GM23248 (cell line): ENCODE measurements at regions not wholly inside any gene's neighbourhood (a gene's known extent, or its start where the extent isn't known, plus 50 kb on each side); places are given as distances from the start of the nearest gene placed in this dataset.

Source experiments
- DNase-seq: peaks from one replicate; pipeline ENCODE4 v3.0.0-alpha.2; 2015
- H2AFZ ChIP-seq: fragments of 200-600 bp; sonication (generic); 2 replicates; pipeline ENCODE4 v1.6.1; 2016; ENCODE audit warnings: antibody characterized with exemption
- H3F3A ChIP-seq: fragments of 200-600 bp; sonication (generic); 2 replicates; pipeline ENCODE4 v1.6.1; 2016; ENCODE audit warnings: mild to moderate bottlenecking, antibody characterized with exemption, mixed run types; ENCODE audit not compliant: insufficient read depth
- H3K27ac ChIP-seq: fragments of 200-600 bp; sonication (generic); 2 replicates; pipeline ENCODE4 v1.5.1; 2016; ENCODE audit warnings: mild to moderate bottlenecking
- H3K27me3 ChIP-seq: fragments of 200-600 bp; sonication (generic); replicated peaks from 2 replicates; pipeline ENCODE4 v1.6.1; 2016; ENCODE audit warnings: mild to moderate bottlenecking; ENCODE audit not compliant: insufficient read depth
- H3K36me3 ChIP-seq: fragments of 200-600 bp; sonication (generic); 2 replicates; pipeline ENCODE4 v1.6.1; 2016; ENCODE audit warnings: low read depth, mild to moderate bottlenecking
- H3K4me1 ChIP-seq: fragments of 200-600 bp; sonication (generic); 2 replicates; pipeline ENCODE4 v1.6.1; 2016; ENCODE audit warnings: mild to moderate bottlenecking; ENCODE audit not compliant: insufficient read depth
- H3K4me2 ChIP-seq: fragments of 200-600 bp; sonication (generic); one replicate; pipeline ENCODE4 v1.6.1; 2016; ENCODE audit warnings: mild to moderate bottlenecking; ENCODE audit not compliant: unreplicated experiment
- H3K4me3 ChIP-seq: fragments of 200-600 bp; sonication (generic); 2 replicates; pipeline ENCODE4 v1.5.1; 2016; ENCODE audit warnings: mild to moderate bottlenecking
- H3K79me2 ChIP-seq: fragments of 200-600 bp; sonication (generic); 2 replicates; pipeline ENCODE4 v1.6.1; 2016; ENCODE audit warnings: mild to moderate bottlenecking; ENCODE audit not compliant: insufficient read depth
- H3K9ac ChIP-seq: fragments of 200-600 bp; sonication (generic); 2 replicates; pipeline ENCODE4 v1.6.1; 2016; ENCODE audit warnings: mild to moderate bottlenecking
- H3K9me2 ChIP-seq: fragments of 200-600 bp; sonication (generic); 2 replicates; pipeline ENCODE4 v1.6.1; 2016; ENCODE audit warnings: mixed run types, mild to moderate bottlenecking, moderate library complexity; ENCODE audit not compliant: insufficient read depth
- H3K9me3 ChIP-seq: fragments of 200-600 bp; sonication (generic); one replicate; pipeline ENCODE4 v1.6.1; 2017; ENCODE audit warnings: low read depth
- H4K20me1 ChIP-seq: fragments of 200-600 bp; sonication (generic); 2 replicates; pipeline ENCODE4 v1.6.0; 2016; ENCODE audit not compliant: insufficient read depth
- EZH2 ChIP-seq: fragments of 200-600 bp; sonication (generic); IDR thresholded peaks from 2 replicates; pipeline ENCODE4 v1.6.1; 2018; ENCODE audit warnings: antibody characterized with exemption, mild to moderate bottlenecking; ENCODE audit not compliant: insufficient read depth, poor library complexity, severe bottlenecking
- EZH2phosphoT487 ChIP-seq: fragments of 200-600 bp; sonication (generic); IDR thresholded peaks from 2 replicates; pipeline ENCODE4 v1.6.1; 2018; ENCODE audit warnings: antibody characterized with exemption, moderate library complexity, mild to moderate bottlenecking, low read depth; ENCODE audit not compliant: insufficient read depth
- WGBS, 2 experiments: methylation state at CpG; one replicate each; pipeline ENCODE4 v1.1.6; 2015 to 2017; ENCODE audit warnings: low lambda C conversion rate in 2 of 2, low coverage in 1 of 2; ENCODE audit errors: missing lambda C conversion rate in 2 of 2; 5-methylcytosine and 5-hydroxymethylcytosine counted together
- in situ Hi-C: fragments of 300-500 bp; cut with MboI; formaldehyde crosslinking; loops from 2 replicates; pipeline ENCODE4 v1.15.0; 2020

DNA sequence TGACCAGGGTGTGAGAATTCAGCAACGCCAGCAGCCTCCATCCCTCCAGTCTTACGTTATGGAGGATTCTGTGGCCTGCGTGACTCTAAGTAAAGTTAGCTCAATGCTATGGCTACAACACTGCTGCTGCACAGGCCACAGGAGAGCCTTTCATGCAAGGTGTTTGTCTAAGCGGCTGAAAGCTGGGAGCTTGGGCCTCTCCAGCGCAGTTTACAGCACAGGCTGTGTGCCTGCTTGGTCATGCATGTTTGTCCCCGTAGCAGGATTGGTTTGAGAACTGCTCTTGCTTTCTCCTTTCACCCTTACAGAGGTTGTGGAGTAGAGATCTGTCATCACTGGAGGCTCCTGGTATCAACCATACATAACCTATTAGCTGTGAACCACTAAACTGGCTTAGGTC is 113.1 kb upstream of the TMCC3 start:
- Histone ChIP-seq H3F3A (peaks cover 8% of the 10 kb centered on the region; the same call in 1 of the 2 replicates), H3K4me3 (no peak overlapping the region), H3K9ac (no peak overlapping the region), H3K27ac (no peak overlapping the region; the same call in 1 of the 2 replicates), H3K9me2 (no peaks in the 10 kb centered on the region), H3K27me3 (no peaks in the 10 kb centered on the region), H3K9me3 (no peaks in the 10 kb centered on the region), H3K4me2 (no peak overlapping the region), H3K79me2 (no peaks in the 10 kb centered on the region), H2AFZ (no peak overlapping the region), H4K20me1 (no peaks in the 10 kb centered on the region), H3K4me1 (peaks cover 19% of the 10 kb centered on the region), H3K36me3 (no peaks in the 10 kb centered on the region)
- 87 to 89% methylated on average over 6 of the region's 6 CpGs for WGBS, 2 experiments
- DNase-seq: no peak
- TF ChIP-seq EZH2 (no peak), EZH2phosphoT487 (no peak)
- in situ Hi-C loops: loop anchor here (25.0 kb wide), 1 partner anchor 626 kb away; the partner anchor contains the start of gene PLXNC1

DNA sequence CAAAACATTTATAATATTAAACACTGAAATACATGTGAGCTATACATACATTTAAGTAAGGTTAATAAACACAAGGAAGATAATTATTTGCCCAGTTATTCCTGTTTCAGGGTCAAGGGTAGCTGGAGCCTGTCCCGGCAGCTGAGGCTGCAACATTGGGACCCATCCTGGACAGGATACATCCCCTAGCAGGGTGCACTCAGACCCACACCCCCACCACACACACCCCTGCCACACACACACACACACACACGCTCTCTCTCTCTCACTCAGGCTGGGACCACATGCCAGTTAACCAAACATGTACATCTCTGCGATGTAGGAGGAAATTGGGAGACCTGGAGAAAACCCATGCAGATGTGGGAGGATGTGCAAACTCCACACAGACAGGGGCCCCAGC is 112.6 kb upstream of the TMCC3 start:
- H3K27ac ChIP-seq: no peak overlapping the region
- H2AFZ ChIP-seq: no peak overlapping the region
- H3K9ac ChIP-seq: no peak overlapping the region
- TF ChIP-seq EZH2 (no peak), EZH2phosphoT487 (no peak)
- H3K9me2 ChIP-seq: no peaks in the 10 kb centered on the region
- H4K20me1 ChIP-seq: no peaks in the 10 kb centered on the region
- H3K27me3 ChIP-seq: no peaks in the 10 kb centered on the region
- no peak overlapping the region for H3K4me2 ChIP-seq
- H3F3A ChIP-seq: peaks cover 8% of the 10 kb centered on the region; the same call in 1 of the 2 replicates
- H3K36me3 ChIP-seq: no peaks in the 10 kb centered on the region
- in situ Hi-C loops: loop anchor here (25.0 kb wide), 1 partner anchor 626 kb away; the partner anchor contains the start of gene PLXNC1
- H3K4me1 ChIP-seq: peaks cover 19% of the 10 kb centered on the region
- no peaks in the 10 kb centered on the region for H3K79me2 ChIP-seq
- DNase-seq: no peak
- 71 to 84% methylated on average over 3 of the region's 3 CpGs for WGBS, 2 experiments
- no peaks in the 10 kb centered on the region for H3K9me3 ChIP-seq
- no peak overlapping the region for H3K4me3 ChIP-seq

DNA sequence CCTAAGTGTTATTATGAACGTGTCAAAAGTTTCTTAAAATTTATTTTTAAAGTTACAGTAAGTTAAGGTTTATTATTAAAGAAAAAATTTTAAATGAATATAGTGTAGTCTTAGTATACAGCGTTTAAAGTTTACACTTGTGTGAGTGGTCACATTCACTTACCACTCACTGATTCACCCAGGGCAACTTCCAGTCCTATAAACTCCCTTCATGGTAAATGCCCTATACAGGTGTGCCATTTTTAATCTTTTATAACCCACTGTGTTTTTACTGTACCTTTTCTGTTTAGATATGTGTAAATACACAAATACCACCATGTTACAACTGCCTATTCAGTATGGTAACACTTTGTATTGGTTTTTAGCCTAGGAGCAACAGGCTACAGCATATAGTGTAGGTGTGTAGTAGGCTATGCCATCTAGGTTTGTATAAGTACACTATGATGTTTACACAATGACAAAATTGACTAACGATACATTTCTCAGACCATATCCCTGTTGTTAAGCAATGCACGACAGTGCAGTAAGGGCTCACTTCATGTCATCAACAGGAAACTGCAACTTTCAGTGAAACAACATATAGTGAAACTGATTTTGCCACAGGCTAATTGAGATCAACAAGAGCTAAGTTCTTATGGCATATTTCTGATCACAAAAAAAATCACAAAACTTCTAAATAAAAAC is 112.0 kb upstream of the TMCC3 start:
- no peak for DNase-seq
- no peaks in the 10 kb centered on the region for H3K36me3 ChIP-seq
- TF ChIP-seq EZH2 (no peak), EZH2phosphoT487 (no peak)
- H3K27me3 ChIP-seq: no peaks in the 10 kb centered on the region
- no peak overlapping the region for H3K4me2 ChIP-seq
- no peak overlapping the region for H3K27ac ChIP-seq
- peaks cover 19% of the 10 kb centered on the region for H3K4me1 ChIP-seq
- H2AFZ ChIP-seq: no peak overlapping the region
- no peaks in the 10 kb centered on the region for H3K9me2 ChIP-seq
- no peaks in the 10 kb centered on the region for H4K20me1 ChIP-seq
- H3K79me2 ChIP-seq: no peaks in the 10 kb centered on the region
- H3F3A ChIP-seq: peaks cover 8% of the 10 kb centered on the region; the same call in 1 of the 2 replicates
- H3K9ac ChIP-seq: no peak overlapping the region
- WGBS, 2 experiments: 63 to 69% methylated on average over 4 of the region's 4 CpGs
- no peaks in the 10 kb centered on the region for H3K9me3 ChIP-seq
- no peak overlapping the region for H3K4me3 ChIP-seq
- in situ Hi-C loops: loop anchor here (25.0 kb wide), 1 partner anchor 625 kb away; the partner anchor contains the start of gene PLXNC1

DNA sequence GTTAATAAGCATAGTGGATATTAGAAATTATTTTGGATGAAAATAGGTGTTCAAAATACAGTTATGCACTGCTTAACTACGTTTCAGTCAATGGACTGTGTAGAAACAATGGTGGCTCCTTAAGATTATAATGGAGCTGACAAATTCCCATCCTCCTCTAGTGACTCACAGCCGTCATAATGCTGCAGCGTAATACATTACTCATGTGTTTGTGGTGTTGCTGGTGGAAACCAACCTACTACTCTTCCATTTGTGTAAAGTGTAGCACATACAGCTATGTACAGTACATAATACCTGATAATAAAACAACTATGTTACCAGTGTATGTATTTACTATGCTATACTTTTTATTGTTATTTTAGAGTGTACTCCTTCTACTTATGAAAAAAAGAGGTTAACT is 111.2 kb upstream of the TMCC3 start:
- no peak overlapping the region for H3K4me2 ChIP-seq
- H3K9ac ChIP-seq: peak overlapping the region; percentile 29; the same call in 1 of the 2 replicates
- no peaks in the 10 kb centered on the region for H4K20me1 ChIP-seq
- no peaks in the 10 kb centered on the region for H3K9me2 ChIP-seq
- peak; percentile 95 for DNase-seq
- WGBS, 2 experiments: 7 to 8% methylated on average over 3 of the region's 3 CpGs
- H3K79me2 ChIP-seq: no peaks in the 10 kb centered on the region
- H3K4me3 ChIP-seq: no peak overlapping the region
- in situ Hi-C loops: loop anchor here (25.0 kb wide), 1 partner anchor 624 kb away; the partner anchor contains the start of gene PLXNC1
- H3K4me1 ChIP-seq: peaks cover 19% of the 10 kb centered on the region
- peaks cover 8% of the 10 kb centered on the region; the same call in 1 of the 2 replicates for H3F3A ChIP-seq
- peak overlapping the region; percentile 54 for H3K27ac ChIP-seq
- no peaks in the 10 kb centered on the region for H3K27me3 ChIP-seq
- H3K9me3 ChIP-seq: no peaks in the 10 kb centered on the region
- H2AFZ ChIP-seq: no peak overlapping the region
- H3K36me3 ChIP-seq: no peaks in the 10 kb centered on the region
- TF ChIP-seq EZH2: no peak
